ENCODE measurements at regions not wholly inside any gene's neighbourhood (a gene's known extent, or its start where the extent isn't known, plus 50 kb on each side); places are given as distances from the start of the nearest gene placed in this dataset.

DNA sequence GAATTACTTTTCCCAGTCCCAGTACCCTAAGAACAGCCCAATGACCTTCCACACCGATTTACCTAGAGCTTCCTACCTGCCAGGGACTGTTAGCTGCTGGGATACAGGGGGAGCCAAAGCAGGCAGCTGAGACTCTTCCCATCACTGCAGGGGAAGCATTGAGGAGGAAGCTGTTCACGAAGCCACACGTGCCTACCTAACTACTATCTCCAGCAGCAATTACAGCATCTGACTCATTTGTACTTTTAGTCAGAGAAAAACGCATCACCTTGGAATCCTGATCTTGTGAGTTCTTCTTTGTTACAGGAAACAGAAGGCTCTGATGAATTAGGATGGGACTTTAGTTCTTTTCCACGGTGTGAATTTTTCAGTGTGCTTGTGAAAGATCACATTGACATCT lies 113.7 kb upstream of the DHX40 start:
- DNase-seq = no peak

DNA sequence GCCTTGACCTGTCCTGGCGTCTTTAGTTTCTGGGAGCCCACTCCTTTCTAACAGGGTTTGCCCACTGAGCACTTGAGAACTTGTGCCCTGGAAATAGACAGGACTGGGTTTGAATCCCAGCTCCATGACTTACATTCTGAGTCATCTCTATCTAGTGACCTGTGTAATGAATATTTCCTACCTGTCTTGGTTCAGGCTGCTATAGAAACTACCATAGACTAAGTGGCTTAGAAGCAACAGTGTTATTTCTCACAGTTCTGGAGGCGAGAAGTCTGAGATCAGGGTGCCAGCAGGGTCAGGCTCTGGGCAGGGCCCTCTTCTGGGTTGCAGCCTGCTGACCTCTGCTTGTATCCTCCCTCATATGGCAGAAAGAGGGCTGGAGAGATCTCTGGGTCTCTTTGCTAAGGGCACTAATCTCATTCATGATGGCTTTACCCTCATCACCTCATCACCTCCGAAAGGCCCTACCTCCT lies 110.7 kb upstream of the DHX40 start:
- DNase-seq = no peak

DNA sequence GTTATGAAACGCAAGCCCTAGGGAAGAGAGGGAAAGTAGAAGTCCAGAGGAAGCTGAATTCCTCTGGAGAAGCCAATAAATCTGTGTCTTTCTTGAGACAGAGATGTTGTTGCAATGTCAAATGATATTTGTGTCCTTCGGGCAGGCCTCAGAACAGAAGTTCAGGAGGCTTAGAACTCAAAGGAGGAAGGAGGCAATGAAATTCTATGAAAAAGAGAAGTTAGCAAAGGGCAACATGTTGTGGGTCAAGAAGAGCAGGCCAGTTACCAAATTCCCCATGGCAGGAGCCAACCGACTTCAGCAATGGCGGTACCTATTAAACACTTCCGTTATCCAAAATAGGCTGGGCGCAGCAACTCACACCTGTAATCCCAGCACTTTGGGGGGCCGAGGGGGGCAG lies 109.0 kb upstream of the DHX40 start:
- no peak for DNase-seq

DNA sequence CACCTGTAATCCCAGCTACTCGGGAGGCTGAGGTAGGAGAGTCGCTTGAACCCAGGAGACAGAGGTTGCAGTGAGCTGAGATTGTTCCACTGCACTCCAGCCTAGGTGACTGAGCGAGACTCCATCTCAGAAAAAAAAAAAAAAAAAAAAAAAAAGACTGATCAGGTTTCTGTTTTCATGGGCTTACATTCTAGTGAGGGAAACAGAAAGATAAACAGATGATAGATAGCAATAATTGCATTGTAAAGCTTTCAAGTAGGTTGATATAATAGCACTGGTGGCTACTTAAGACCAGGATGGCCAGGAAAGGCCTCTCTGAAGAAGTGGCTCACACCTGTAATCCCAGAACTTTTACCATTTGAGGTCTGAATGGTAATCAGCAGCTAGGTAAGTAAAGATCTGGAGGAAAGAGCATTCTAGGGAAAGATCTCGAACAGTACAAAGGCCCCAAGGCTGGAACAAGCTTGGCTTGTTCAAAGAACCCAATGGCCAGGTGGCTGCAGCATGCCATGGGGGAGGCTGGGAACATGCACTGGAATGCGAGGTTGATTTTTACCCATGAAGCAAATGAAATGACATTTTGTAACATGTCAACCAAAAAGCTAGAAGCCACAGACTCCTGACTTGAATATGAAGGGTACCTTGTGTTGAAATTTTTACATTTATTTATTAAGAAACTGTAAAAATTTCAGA lies 108.3 kb upstream of the DHX40 start:
- DNase-seq = no peak

DNA sequence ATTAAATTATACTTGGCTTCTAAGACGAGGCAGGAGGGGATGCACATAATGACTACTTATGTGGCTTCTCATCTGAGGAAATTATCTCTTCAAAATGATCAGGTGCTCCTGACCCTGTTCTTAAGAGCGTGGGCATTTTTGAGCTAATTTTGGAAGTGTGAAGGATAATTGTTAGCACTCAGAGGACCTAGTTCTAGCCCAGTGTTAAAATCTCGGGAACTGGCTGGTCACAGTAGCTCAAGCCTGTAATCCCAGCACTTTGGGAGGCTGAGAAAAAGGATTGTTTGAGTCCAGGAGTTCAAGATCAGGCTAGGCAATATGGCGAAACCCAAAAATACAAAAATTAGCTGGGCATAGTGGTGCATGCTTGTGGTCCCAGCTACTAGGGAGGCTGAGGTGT lies 103.0 kb upstream of the DHX40 start:
- DNase-seq = no peak

DNA sequence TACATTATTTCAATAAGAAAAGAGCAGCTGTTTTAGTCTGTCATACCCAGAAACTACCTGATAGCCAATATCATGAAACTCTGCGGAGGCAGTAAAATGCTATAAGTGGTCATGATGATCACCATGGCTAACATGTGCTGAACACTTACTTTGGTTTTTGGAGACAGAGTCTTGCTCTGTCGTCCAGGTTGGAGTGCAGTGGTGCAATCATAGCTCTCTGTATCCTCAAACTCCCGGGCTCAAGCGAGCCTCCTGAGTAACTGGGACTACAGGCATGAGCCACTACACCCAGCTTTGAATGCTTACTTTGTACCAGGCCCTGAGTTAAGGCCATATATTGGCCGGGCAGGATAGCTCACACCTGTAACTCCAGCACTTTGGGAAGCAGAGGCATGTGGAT lies 101.2 kb upstream of the DHX40 start:
- DNase-seq = no peak

DNA sequence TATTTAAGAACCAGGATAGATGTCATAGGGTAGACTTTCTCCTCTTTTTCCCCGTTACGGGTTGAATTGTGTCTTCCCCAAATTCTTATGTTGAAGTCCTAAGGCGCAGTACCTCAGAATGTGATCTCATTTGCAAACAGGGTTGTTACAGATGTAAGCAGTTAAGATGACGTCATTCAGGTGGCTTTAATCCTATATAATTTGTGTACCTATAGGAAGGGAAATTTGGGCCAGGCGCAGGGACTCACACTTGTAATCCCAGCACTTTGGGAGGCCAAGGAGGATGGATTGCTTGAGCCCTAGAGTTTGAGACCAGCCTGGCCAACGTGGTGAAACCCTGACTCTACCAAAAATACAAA lies 99.5 kb upstream of the DHX40 start:
- DNase-seq = no peak

DNA sequence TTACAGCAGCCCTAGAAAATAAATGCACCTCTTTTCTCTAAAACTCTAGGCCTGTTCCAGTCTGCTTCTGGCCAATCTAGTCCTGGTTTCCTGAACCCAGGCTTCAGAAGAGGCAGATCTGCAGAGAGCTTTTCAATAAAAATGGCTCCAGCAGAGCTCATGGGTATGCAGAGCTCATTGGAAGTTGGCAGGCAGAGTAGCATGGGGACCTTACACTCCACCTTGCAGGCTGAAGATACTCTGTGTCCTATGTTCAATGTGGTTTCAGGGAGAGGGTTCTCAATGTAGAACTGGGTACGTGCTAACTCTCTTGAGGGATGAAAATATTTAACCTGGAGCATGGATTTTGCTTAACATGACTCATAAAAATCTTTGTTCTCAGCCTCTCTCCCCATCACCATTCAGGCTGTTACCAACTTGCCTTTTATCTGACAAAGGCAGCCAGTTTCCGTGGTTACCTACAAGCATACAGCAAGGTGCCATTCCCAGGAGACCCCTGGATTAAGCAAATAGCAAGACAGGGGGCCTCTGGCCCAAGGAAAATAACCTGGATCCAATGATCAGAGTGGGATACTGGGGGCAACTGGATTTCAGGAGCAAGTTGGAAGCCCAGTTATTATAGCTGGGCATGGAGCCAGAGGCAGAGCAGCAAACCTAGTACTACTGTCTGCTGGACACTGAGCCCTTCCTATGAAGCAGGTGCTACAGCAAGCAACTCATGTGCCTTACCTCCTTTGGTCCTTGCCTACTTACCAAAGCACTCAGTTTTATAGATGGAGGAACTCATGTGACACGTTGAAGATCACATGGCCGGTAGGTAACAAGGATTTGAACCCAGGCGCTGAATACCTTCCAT lies 98.2 kb upstream of the DHX40 start:
- DNase-seq = peak; percentile 37

DNA sequence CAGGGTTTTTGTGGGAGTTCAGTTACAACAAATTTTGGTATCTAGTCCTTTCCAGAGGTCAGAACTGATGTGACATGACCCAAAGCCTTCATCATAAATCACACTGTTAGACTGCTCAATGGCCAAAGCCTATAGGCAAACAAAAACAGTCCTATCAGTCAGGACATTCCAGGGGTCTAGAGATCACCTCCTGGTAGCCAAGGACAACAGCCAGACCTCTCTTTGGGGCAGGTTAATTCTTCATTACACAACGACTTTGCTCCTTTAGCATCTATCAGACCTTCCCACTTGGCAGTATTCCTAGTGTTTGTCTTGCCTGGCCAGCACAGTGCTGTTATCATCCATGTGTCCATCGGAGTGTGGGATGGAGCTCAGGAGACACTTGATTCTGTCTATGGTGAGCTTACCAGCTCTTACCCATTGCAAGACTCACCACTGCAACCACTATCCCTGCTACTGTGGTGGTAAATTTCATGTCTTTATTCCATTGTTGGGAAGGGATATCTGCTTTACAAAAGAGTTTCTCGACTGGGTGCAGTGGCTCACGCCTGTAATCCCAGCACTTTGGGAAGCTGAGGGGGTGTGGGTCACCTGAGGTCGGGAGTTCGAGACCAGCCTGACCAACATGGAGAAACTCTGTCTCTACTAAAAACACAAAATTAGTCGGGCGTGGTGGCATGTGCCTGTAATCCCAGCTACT lies 95.5 kb upstream of the DHX40 start:
- DNase-seq = no peak

DNA sequence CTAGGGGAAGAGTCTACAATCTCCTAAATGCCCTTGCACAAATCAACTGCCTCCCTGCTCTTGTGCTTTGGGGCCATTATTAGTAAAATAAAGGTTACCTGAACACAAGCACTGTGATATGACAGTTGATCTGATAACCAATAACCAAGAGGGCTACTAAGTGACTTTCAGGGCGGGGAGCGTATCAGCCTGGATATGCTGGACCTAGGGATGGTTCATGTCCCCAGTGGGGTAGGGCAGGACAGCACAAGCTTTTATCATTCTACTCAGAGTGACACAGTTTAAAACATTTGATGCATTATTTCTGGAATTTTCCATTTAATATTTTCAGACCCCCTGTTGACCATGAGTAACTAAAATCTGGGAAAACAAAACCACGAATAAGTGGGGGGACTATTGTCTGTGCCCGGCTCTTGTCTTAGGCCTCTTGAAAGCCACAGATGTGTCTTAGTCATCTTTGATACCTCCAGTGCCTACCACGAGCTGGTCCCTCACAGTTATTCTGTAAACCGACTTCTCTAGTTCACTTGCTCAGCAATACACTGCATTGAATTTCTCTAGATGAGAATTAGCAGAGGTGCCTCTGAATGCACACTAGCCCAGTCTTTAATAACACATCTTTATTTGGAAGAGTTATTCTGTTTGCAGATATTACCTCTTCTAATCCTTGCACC lies 94.6 kb upstream of the DHX40 start:
- no peak for DNase-seq

DNA sequence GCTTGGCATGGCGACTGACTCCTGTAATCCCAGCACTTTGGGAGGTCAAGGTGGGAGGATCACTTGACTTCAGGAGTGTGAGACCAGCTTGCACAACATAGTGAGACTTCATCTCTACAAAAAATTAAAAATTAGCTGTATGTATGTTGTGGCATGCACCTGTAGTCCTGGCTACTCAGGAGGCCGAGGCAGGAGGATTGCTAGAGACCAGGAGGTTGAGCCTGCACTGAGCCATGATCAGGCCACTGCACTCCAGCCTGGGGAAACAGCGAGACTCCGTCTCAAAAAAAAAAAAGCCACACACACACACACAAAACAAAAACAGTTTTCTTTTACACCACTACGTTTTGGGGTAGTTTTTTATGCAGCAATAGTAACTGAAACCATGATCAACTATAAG lies 89.0 kb upstream of the DHX40 start:
- DNase-seq = no peak

DNA sequence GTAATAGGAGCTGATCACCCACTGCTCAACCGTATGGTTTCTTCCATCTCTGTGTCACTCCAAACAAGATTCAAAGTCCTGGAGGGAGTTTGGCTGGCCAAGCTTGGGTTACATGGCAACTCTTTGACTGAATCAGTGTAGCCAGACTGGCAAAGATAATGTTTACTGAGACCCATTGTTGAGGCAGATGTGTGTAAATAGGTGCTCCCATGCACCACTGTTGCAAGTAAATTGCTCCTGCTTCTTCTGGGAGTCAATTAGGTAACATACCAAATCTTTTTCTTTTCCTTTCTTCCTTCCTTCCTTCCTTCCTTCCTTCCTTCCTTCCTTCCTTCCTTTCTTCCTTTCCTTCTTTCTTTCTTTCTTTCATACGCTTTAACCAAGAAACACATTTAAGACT lies 86.3 kb upstream of the DHX40 start:
- DNase-seq = no peak

DNA sequence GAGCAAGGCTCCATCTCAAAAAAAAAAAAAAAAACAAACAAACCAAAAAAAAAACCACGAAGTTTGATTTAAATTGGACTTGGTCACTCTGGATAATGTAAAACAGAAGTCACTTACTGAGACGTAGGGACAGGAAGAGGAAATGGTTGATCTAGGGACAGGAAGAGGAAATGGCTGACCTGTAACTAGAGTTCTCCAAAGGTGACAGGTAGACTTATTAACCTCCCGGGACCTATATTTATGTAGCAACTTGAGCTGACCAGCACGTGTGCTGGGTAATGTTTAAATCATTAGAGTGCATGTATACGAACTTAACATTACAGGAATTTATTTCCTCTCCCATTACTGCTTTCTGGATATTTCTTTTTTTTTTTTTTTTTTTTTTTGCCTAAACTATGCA lies 81.5 kb upstream of the DHX40 start:
- no peak for DNase-seq

DNA sequence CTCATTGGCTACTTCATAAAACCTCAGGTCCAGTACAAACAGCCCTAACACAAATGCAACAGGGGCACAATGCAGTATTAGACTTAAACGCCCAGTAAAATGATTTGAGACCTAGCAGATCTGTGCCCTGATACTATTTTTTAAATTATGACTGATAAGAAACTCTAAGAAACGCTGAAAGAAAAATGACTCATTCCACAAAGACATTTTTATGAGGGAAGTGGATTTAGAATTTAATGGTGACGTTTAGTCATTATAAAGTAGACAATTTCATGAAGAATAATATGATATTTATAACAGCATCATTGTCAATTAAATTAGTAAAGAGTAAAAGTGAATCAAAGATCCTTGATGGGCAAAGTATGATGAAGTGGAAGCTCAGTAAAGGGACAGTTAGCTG lies 80.4 kb upstream of the DHX40 start:
- DNase-seq = no peak

DNA sequence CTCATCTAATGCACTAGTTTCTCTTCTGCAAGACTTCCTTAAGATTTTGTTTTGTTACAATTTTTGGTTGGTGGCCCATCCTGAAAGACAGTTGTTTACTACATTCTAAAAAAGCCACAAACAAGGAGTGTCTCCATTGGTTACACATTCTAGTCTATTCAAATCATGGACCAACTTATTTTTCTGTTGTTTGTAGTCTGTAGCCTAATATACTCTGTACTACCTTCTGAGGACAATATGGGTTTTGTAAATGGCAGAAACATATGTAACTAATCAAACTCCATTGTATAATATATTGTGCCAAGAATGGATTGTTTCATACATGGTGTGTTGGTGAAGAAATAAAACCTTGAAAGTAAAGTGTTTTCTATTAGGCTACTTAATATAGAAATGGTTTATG lies 79.5 kb upstream of the DHX40 start:
- DNase-seq = no peak

DNA sequence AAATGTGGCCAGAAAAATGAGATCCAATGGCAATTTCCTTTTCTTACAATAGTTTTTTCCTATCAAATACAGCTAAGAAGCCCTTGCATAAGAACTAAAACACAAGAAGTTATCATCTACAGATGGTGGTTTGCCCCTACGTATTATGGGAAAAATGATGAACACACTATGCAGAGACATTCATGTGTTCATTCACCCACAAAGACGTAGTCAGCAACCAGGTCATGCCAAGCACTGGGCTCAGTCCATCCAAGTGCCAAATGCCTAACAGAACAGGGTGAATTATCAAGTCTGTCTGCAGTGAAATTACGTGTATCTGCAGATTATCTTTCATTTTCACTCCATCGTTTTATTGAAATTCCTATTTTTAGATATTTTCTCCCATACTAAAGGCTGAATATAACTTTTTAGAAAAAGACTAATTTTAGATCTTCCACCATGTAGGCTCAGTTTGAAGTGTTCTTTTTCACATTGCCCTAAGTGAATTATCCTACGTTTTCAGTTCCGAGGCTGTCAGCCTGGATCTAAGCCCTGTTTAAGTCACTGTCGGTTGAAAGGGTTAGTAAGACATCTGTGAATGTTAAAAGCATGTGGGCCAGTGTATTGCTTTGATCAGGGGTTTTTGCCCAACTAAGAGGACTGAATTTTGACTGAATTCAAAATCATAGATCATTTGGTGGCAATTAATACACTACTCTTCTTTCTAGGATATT lies 78.1 kb upstream of the DHX40 start:
- DNase-seq = no peak

DNA sequence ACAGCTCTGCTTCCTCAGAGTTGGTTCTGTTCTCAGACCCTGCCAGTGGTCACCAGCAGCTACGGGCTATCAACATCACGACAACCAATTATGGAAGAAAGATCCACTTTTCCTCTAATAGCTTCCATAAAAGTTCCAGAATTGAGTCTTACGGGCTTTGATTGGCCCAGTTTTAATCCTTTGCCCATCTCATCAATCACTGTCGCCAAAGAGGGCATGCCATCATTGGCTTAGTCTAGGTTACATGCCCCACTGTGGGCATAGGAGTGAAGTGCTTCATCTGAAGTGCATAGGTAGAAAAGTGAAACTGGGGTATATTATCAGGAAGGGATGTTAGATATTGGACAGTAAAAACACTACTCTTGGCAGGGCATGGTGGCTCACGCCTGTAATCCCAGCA lies 76.6 kb upstream of the DHX40 start:
- DNase-seq = no peak

DNA sequence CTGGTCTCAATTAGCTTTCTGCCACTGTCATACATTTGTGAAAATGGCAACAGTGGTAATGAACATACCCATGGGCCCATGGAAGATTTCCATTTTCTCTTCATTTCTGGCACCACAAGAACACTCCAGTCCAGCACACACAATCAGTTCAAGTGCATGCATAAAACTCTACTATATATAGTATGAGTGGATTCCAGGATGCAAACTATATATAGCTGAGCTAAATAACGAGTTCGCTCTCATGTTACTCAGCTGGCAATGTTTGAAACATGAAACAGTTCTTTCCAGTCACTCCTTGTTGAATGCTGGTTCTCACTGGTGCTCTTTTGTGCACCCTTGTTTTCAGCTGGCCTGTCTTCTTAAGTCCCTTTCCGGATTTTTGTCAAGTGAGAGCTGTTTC lies 75.2 kb upstream of the DHX40 start:
- no peak for DNase-seq

DNA sequence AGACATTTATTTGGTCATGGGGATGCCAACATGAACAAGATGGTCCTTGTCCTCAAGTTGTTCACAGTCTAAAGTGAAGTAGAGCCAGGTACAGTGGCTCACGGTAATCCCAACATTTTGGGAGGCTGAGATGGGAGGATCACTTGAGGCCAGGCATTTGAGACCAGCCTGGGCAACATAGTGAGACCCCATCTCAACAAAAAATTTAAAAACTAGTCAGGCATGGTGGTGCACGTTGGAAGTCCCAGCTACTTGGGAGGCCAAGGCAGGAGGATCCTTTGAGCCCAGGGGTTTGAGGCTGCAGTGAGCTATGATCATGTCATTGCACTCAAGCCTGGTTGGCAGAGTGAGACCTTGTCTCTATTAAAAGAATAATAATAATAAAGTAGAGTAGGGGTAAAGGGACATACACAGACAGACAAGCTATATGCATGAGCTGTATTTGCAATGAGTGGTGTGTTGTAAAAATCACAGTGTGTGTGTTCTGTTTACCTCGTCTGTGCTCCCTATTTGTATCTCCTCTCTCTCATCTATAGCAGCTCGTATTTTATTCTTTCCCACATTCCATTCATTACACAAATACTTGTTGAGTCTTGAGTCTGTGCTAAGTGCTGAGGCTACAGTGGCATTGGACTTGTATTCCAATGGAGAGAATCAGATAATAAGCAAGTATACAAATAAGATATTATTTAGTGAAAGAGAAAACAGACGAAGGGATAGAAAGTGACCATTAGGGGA lies 73.9 kb upstream of the DHX40 start:
- DNase-seq = no peak

DNA sequence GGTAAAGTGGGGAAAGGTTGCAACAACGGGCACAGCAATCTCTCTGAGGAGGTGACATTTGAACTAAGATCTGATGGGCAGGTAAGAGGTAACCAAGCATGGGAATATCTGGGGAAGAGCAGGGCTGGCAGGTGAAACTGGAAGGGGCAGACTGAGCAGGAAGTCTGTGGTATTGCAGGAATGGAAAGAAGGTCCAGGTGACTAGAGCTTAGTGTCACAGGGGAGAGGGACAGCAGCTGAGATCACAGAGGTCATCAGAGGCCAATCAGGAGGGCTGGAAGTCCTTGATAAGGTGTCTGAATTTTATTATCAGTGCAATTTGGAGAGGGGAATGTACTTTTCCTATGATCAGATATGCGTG lies 73.3 kb upstream of the DHX40 start:
- no peak for DNase-seq

DNA sequence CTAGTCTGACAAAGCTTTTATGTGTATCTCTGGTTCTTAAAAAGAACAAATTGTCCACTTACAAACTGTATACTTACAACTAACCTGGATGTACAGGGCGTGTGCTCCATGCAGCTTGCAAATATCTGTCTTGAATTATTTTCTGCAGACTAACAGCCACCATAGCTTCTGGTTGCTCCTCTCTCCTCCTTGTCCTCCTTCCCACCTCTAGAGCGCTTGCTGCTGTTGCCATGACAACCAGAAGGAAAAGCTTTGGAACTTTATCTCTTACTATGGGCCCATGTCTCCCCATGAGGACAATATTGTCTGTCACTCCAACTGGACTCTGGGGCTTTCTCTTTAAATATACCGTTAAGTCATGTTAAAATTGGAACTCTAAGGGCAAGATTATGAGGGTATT lies 71.5 kb upstream of the DHX40 start:
- DNase-seq = no peak

DNA sequence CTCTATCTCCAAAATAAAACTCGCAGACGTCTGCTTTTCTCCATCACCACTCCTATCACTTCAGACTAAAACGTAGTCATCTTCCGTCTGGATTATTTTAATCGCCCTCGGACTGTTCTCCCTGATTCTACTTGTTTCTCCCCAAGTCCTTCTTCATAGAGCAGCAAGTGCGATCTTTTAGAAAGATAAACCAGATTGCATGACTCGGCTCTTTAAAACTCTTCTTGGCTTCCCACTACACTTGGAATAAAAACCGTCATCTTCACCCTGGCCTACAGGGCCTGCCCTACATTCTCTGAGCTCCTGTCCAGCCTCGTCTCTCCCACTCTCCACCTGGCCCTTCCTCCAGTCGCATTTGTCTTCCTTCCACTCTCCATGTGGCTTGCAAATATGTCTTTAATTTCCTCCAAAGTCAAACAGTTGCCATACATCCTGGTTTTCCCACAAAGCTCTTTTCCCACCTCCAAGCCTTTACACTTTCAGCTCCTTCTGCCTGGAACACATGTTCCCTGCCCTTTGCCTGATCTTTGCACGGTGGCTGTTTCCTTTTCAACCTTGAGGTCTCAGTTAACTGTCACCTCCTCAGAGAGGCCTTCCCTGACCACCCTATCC lies 70.5 kb upstream of the DHX40 start:
- no peak for DNase-seq

Data from NCI-H1436 (cell line).